ENCODE measurements at regions not wholly inside any gene's neighbourhood (a gene's known extent, or its start where the extent isn't known, plus 50 kb on each side); places are given as distances from the start of the nearest gene placed in this dataset.

- WGBS, 2 donors, result 53 to 56% methylated on average over 4 of the region's 4 CpGs
- TF ChIP-seq, protein P1, sequence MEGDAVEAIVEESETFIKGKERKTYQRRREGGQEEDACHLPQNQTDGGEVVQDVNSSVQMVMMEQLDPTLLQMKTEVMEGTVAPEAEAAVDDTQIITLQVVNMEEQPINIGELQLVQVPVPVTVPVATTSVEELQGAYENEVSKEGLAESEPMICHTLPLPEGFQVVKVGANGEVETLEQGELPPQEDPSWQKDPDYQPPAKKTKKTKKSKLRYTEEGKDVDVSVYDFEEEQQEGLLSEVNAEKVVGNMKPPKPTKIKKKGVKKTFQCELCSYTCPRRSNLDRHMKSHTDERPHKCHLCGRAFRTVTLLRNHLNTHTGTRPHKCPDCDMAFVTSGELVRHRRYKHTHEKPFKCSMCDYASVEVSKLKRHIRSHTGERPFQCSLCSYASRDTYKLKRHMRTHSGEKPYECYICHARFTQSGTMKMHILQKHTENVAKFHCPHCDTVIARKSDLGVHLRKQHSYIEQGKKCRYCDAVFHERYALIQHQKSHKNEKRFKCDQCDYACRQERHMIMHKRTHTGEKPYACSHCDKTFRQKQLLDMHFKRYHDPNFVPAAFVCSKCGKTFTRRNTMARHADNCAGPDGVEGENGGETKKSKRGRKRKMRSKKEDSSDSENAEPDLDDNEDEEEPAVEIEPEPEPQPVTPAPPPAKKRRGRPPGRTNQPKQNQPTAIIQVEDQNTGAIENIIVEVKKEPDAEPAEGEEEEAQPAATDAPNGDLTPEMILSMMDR (IDR thresholded peaks at IDR 0.05), result no peak
- no peak for TF ChIP-seq POLR2A (IDR thresholded peaks at IDR 0.05)
- DNase-seq, result no peak
- Histone ChIP-seq H3K36me3 (ENCODE audit: low read depth, missing control alignments) (no peaks in the 10 kb centered on the region), H3K9me3 (no peaks in the 10 kb centered on the region), H3K4me3 (no peak overlapping the region), H3K4me1 (no peaks in the 10 kb centered on the region), H3K27me3 (no peaks in the 10 kb centered on the region), H3K27ac (no peak overlapping the region)
- intact Hi-C loops (cut with DNase I; ENCODE audit: low total_unique reads), result loop anchor here (10.0 kb wide), 1 partner anchor 245 kb away; no protein-coding TSS in a partner anchor
These were observed 112.5 kb upstream of the ANO3 start for GRCh38 chr11:26219183-26220117.

DNA sequence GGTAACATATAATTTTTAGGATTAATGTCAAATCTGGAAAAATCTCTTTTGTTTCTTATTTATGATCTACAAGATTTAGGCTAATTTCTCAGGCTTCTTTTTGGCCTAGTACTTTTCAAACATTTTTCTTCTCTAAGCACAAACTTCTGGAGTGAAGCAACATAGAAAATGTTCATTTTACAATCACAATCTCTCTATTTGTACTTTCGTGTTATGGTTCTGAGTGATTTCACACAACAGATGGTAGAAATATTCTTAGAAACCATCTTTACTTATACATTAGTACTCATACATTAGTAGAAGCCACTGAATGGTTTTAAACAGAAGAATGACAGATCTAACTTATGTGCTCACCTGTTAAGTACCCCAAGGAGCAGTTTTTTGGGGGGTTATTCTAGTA is 106.3 kb upstream of the ANO3 start:
- H3K27me3 ChIP-seq, result no peaks in the 10 kb centered on the region
- no peaks in the 10 kb centered on the region for H3K9me3 ChIP-seq
- 92% methylated on average over 1 of the region's 1 CpG for WGBS, 2 donors
- no peaks in the 10 kb centered on the region for H3K4me1 ChIP-seq
- TF ChIP-seq, protein P1 (IDR thresholded peaks at IDR 0.05), result no peak
- TF ChIP-seq POLR2A (IDR thresholded peaks at IDR 0.05), result no peak
- H3K4me3 ChIP-seq, result no peak overlapping the region
- no peaks in the 10 kb centered on the region for H3K36me3 ChIP-seq (ENCODE audit: low read depth, missing control alignments)
- H3K27ac ChIP-seq, result no peak overlapping the region
- intact Hi-C loops (cut with DNase I; ENCODE audit: low total_unique reads), result loop anchor here (10.0 kb wide), 1 partner anchor 251 kb away; no protein-coding TSS in a partner anchor
- no peak for DNase-seq

DNA sequence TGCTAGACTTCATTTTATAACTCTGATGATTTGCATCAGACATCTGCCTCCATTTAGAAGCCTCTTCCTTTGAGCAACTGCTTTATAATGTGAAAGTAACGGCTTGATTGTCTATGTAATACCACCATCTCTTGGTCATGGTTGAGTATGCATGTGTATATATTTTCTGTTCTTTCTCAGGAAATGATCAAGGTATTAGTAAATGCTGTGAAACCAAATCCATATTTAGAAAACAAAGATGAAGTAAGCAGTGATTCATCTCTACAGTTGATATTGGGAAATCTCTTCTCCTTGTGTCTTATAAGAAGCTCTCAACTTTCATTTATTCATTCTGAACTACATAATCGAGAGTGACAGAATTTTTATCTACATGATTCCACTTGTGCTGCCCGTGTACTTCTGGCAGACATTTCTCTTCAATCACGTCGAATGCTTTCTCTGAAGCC is 104.6 kb upstream of the ANO3 start:
- intact Hi-C loops (cut with DNase I; ENCODE audit: low total_unique reads), result loop anchor here (10.0 kb wide), 1 partner anchor 253 kb away; no protein-coding TSS in a partner anchor

GRCh38 chr11:26227883-26228502 is 103.9 kb upstream of the ANO3 start:
- Histone ChIP-seq H3K27ac (no peak overlapping the region), H3K27me3 (no peaks in the 10 kb centered on the region), H3K4me3 (no peak overlapping the region), H3K9me3 (no peaks in the 10 kb centered on the region), H3K36me3 (ENCODE audit: low read depth, missing control alignments) (no peaks in the 10 kb centered on the region), H3K4me1 (no peaks in the 10 kb centered on the region)
- intact Hi-C loops (cut with DNase I; ENCODE audit: low total_unique reads), result loop anchor here (10.0 kb wide), 1 partner anchor 253 kb away; no protein-coding TSS in a partner anchor
- TF ChIP-seq, protein P1 (IDR thresholded peaks at IDR 0.05), result no peak
- TF ChIP-seq POLR2A (IDR thresholded peaks at IDR 0.05), result no peak
- WGBS, 2 donors, result 55 to 74% methylated on average over 3 of the region's 3 CpGs
- DNase-seq, result no peak

More for the DNA sequence above, 104.6 kb upstream of the ANO3 start:
- Histone ChIP-seq H3K9me3 (no peaks in the 10 kb centered on the region), H3K36me3 (ENCODE audit: low read depth, missing control alignments) (no peaks in the 10 kb centered on the region), H3K27ac (no peak overlapping the region), H3K4me3 (no peak overlapping the region), H3K27me3 (no peaks in the 10 kb centered on the region), H3K4me1 (no peaks in the 10 kb centered on the region)
- DNase-seq, result no peak
- TF ChIP-seq, protein P1 (IDR thresholded peaks at IDR 0.05), result peak in 2 of 3 experiments; percentile 18 to 23
- TF ChIP-seq POLR2A (IDR thresholded peaks at IDR 0.05), result no peak
- 45 to 51% methylated on average over 5 of the region's 5 CpGs for WGBS, 2 donors
